HEK293 (cell line): ENCODE measurements at regions not wholly inside any gene's neighbourhood (a gene's known extent, or its start where the extent isn't known, plus 50 kb on each side); places are given as distances from the start of the nearest gene placed in this dataset.

Experiments used
- CTCF ChIP-seq: fragments of 450-650 bp; formaldehyde crosslinking; IDR thresholded peaks from 2 replicates; pipeline ENCODE4 v1.5.1; 2016; ENCODE audit warnings: missing biosample characterization, missing genetic modification characterization
- OVOL3 ChIP-seq: fragments of 450-650 bp; formaldehyde crosslinking; IDR thresholded peaks from 2 replicates; pipeline ENCODE4 v1.5.1; 2016; ENCODE audit warnings: missing biosample characterization, missing genetic modification characterization
- REST ChIP-seq: fragments of 450-650 bp; formaldehyde crosslinking; IDR thresholded peaks from 2 replicates; pipeline ENCODE4 v1.5.1; 2016; ENCODE audit warnings: missing biosample characterization, missing genetic modification characterization
- SALL2 ChIP-seq: fragments of 450-650 bp; formaldehyde crosslinking; IDR thresholded peaks from 2 replicates; pipeline ENCODE4 v1.5.0; 2017; ENCODE audit warnings: missing biosample characterization, mild to moderate bottlenecking, missing genetic modification characterization, borderline replicate concordance
- SP2 ChIP-seq: fragments of 450-650 bp; formaldehyde crosslinking; IDR thresholded peaks from 2 replicates; pipeline ENCODE4 v1.5.1; 2016; ENCODE audit warnings: missing biosample characterization, missing genetic modification characterization
- ZBTB20 ChIP-seq: fragments of 450-650 bp; formaldehyde crosslinking; IDR thresholded peaks from 2 replicates; pipeline ENCODE4 v1.5.1; 2016; ENCODE audit warnings: missing biosample characterization, missing genetic modification characterization
- ZNF138 ChIP-seq: fragments of 450-650 bp; formaldehyde crosslinking; IDR thresholded peaks from 2 replicates; pipeline ENCODE4 v1.5.1; 2016; ENCODE audit warnings: missing biosample characterization, missing genetic modification characterization, borderline replicate concordance
- ZNF174 ChIP-seq: fragments of 450-650 bp; formaldehyde crosslinking; IDR thresholded peaks from 2 replicates; pipeline ENCODE4 v1.5.0; 2017; ENCODE audit warnings: missing biosample characterization, mild to moderate bottlenecking, missing genetic modification characterization
- ZNF184 ChIP-seq: fragments of 450-650 bp; IDR thresholded peaks from 2 replicates; pipeline ENCODE4 v1.5.1; 2018; ENCODE audit warnings: missing biosample characterization, mild to moderate bottlenecking, missing genetic modification characterization
- ZNF274 ChIP-seq, 2 experiments: fragments of 200-500 bp in 1 of 2; fragments of 450-650 bp in 1 of 2; sonication (Bioruptor generic) in 1 of 2; formaldehyde crosslinking in 1 of 2; IDR thresholded peaks; 2 replicates each; pipeline versions ENCODE4 v1.5.1 to v1.6.1; 2014 to 2016; ENCODE audit warnings: borderline replicate concordance in 1 of 2, inconsistent platforms in 1 of 2, low read length in 1 of 2, missing biosample characterization in 1 of 2, missing genetic modification characterization in 1 of 2
- ZNF280D ChIP-seq: fragments of 450-650 bp; formaldehyde crosslinking; IDR thresholded peaks from 2 replicates; pipeline ENCODE4 v1.5.1; 2016; ENCODE audit warnings: missing biosample characterization, missing genetic modification characterization
- ZNF311 ChIP-seq: fragments of 450-650 bp; formaldehyde crosslinking; IDR thresholded peaks from 2 replicates; pipeline ENCODE4 v1.5.1; 2017; ENCODE audit warnings: missing biosample characterization, missing genetic modification characterization, borderline replicate concordance
- ZNF792 ChIP-seq: fragments of 450-650 bp; formaldehyde crosslinking; IDR thresholded peaks from 2 replicates; pipeline ENCODE4 v1.5.1; 2016; ENCODE audit warnings: missing biosample characterization, missing genetic modification characterization

- TF ChIP-seq CTCF (tag by site-specific recombination) (no peak), REST (tag by site-specific recombination) (no peak), ZNF311 (no peak), ZNF138 (no peak), ZNF184 (no peak), OVOL3 (tag by site-specific recombination) (no peak), SALL2 (tag by site-specific recombination) (no peak), ZNF174 (tag by site-specific recombination) (no peak), ZNF274 (IDR thresholded peaks at IDR 0.05; ENCODE audit: low read length) (no peak), ZNF274 (tag by site-specific recombination; IDR thresholded peaks at IDR 0.05; ENCODE audit: borderline replicate concordance) (no peak), ZNF280D (tag by site-specific recombination) (no peak), SP2 (no peak), ZNF792 (no peak), ZBTB20 (tag by site-specific recombination) (no peak)
Observed at GRCh38 chr2:43132683-43133301, 93.6 kb downstream of the ZFP36L2 start.
